WTC11 (cell line): ENCODE measurements at regions not wholly inside any gene's neighbourhood (a gene's known extent, or its start where the extent isn't known, plus 50 kb on each side); places are given as distances from the start of the nearest gene placed in this dataset.

Source experiments
- FOXK1 ChIP-seq: sonication (generic); formaldehyde crosslinking; IDR thresholded peaks from 2 replicates; pipeline ENCODE4 v1.8.0; 2022; ENCODE audit warnings: mild to moderate bottlenecking, moderate library complexity, missing genetic modification reagents
- TF ChIP-seq, protein P1 (sequence below): fragments of 200-600 bp; IDR thresholded peaks from 2 replicates; pipeline ENCODE4 v1.8.0; 2022; ENCODE audit warnings: antibody characterized with exemption

DNA sequence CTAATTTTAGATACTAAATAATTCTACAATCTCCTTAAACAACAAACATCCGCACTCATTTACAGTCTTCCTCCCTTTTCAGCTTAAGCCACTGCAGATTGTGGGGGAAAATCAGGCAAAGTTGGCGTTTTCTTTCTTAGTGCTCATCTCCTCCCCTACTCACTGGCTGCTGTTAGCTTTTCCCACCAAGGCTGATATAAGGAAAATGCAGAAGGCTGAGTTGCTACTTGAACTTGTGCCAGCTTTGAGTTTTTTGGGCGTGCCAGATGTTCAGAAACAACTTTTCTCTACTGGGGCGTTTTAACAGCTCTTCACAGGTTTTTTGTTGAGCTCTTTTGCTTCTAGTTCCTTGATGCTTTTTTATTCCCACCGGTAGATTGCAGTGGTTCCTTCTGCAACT, 222.0 kb downstream of the PYDC2 start:
- TF ChIP-seq, protein P1, sequence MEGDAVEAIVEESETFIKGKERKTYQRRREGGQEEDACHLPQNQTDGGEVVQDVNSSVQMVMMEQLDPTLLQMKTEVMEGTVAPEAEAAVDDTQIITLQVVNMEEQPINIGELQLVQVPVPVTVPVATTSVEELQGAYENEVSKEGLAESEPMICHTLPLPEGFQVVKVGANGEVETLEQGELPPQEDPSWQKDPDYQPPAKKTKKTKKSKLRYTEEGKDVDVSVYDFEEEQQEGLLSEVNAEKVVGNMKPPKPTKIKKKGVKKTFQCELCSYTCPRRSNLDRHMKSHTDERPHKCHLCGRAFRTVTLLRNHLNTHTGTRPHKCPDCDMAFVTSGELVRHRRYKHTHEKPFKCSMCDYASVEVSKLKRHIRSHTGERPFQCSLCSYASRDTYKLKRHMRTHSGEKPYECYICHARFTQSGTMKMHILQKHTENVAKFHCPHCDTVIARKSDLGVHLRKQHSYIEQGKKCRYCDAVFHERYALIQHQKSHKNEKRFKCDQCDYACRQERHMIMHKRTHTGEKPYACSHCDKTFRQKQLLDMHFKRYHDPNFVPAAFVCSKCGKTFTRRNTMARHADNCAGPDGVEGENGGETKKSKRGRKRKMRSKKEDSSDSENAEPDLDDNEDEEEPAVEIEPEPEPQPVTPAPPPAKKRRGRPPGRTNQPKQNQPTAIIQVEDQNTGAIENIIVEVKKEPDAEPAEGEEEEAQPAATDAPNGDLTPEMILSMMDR, result no peak
- no peak for TF ChIP-seq FOXK1
